NCI-H1436 (cell line): ENCODE measurements at regions not wholly inside any gene's neighbourhood (a gene's known extent, or its start where the extent isn't known, plus 50 kb on each side); places are given as distances from the start of the nearest gene placed in this dataset.

ENCODE experiments used
- DNase-seq: peaks from one replicate; lab custom pipeline; 2025; lab: John Stamatoyannopoulos, UW

DNA sequence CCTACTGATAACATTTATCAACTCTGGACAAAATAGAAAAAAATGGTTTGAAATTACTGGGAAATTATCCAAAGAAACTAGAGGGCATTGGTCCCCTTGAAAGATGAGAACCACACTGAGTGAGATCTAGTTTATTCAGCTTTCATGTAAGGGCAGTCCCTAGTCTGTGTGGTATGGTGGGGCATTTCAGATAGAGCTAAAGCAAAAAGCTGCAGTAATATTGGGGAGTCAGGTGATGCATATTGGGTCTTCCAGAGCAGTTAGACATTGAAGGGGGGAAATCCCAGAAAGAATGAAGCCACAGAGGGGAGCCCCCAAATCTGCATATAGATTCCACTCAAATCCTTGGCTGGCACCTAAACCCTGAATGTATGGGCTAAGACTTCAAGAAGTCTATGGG, 347.7 kb upstream of the POU3F1 start:
- no peak for DNase-seq

DNA sequence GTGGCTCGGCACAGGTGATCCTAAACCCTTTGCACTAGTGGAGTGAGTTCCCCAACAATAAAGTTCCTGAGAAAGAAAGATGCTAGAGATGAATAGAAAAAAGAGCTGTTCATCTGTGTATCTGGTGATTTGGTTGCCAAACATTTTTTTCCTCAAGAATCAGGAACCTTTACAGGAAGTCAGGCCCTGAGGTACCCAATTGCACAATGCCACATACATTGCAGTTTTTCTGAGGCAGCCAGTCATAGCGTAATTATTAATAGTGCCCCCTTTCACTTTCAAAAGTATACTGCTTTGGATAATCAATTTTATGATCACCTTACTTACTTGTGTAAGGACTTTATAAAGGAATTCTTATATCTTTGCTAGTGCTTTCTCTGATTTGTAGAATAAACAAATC, 346.3 kb upstream of the POU3F1 start:
- no peak for DNase-seq

GRCh38 chr1:38381256-38381655, 334.7 kb upstream of the POU3F1 start:
- no peak for DNase-seq

- no peak for DNase-seq
These were observed 330.0 kb upstream of the POU3F1 start for GRCh38 chr1:38376577-38376976.

- no peak for DNase-seq
These were observed 328.4 kb upstream of the POU3F1 start for GRCh38 chr1:38375035-38375434.

DNA sequence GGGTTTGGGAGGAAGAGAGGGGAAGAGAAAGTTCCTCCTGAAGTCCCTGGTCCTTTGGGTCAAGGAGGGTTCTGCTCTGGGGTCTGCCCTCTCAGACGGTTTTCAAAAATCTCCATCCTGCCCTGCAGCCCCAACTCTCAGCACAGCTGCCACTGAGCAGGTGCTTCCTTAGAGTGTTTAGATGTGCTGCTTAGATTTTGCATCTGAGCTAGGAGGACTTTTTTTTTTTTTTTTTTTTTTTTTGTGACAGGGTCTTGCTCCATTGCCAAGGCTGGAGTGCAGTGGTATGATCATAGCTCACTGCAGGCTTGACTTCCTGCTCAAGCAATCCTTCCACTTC, 324.9 kb upstream of the POU3F1 start:
- no peak for DNase-seq

GRCh38 chr1:38370716-38371504, 324.3 kb upstream of the POU3F1 start:
- DNase-seq: no peak

DNA sequence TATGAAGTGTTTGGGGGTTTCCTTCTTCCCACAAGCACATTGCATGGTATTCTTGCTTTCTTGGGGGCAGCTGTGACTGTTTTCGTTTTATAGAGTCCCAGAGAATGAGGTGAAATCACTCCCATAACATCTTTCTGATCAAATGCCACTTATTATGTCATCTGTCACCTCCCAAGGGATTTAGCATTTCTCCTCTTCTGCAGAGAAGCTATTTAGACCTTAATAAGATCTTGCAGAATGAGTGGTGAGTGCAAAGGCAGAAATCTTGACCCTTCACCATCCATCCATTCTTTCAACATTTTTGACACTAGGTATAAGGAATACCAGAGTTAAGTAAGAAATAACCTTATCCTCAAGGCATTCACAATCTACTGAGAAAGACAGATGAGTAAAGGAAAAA, 318.6 kb upstream of the POU3F1 start:
- DNase-seq: no peak

GRCh38 chr1:38361566-38361965, 315.0 kb upstream of the POU3F1 start:
- no peak for DNase-seq

- DNase-seq: no peak
These were observed 314.2 kb upstream of the POU3F1 start for GRCh38 chr1:38360807-38361206.

GRCh38 chr1:38353956-38354355, 307.4 kb upstream of the POU3F1 start:
- DNase-seq: no peak

- DNase-seq: no peak
These were observed 306.3 kb upstream of the POU3F1 start for GRCh38 chr1:38352869-38353268.

GRCh38 chr1:38347446-38348175, 301.0 kb upstream of the POU3F1 start:
- DNase-seq: no peak

DNA sequence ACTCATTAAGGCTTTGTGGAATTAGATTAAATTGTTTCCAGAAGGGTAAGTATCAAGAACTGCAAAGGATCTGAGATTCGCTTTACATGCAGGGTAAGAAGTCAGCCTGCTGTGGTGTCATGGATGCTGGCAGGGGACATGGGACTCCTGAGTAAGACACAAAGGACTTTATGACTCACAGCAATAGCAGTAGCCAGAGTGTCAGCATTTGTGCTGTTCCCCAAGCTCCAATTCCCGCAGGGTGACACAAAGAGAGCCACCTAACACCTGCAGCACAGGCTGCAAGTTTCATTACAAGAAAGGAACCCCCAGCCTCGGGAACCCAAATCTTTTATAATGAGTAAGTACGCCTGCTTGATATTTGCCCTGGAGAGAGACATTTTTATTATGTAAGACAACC, 298.1 kb upstream of the POU3F1 start:
- DNase-seq: no peak

GRCh38 chr1:38341694-38342093, 295.1 kb upstream of the POU3F1 start:
- DNase-seq: no peak

DNA sequence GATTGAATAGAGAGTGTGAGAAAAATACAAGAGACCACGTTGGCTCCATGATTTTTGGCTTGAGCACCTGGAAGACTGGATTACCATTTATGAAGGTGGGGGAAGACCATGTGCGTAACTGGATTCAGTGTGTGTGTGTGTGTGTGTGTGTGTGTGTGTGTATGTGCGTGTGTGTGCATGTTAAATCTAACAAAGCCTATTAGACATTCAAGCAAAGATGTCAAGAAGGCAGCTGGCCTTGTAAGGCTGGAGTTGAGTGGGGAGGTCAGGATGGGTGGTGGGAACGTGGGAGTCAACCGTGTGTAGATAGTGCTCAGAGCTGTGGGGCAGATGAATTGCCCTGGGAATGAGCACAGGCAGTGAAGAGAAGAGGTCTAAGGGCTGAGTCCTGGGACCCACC, 293.8 kb upstream of the POU3F1 start:
- DNase-seq: no peak

DNA sequence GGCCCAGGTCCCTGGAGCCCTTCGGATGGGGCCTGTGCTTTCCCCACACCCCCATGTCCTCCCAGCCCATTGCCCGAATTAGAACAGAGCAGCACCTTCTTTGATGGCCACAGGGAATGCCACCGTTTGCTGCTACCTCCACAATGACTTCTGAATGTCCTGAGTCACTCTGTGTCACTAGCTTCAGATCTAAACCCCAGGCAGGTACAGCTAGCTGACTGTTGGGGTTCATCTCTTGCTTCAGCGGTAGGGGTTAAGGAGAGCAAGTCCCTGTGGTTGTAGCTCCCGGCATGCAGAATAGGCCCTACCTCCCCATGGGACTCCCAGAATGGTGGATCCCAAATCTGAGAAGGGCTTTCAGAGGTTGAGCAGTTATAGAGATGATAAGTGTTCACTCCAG, 291.1 kb upstream of the POU3F1 start:
- DNase-seq: no peak

DNA sequence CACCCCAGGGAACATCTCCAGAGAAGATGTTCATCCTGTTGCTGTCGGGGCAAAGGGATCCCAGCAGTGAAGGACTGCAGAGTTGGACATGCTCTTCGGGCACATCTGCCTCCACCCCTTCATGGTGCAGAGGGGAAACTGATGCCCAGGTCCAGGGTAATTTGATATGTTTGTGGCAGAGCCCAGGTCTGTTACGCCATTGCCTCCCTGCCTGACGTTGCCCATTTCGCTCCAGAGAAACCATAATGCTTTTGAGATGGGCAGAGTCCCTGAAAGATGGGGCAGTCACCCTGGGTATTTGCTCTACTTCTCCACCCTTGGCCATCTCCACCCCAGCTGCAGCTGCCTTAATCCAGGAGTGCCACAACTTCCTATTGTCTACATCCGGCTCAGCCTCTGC, 290.4 kb upstream of the POU3F1 start:
- no peak for DNase-seq

DNA sequence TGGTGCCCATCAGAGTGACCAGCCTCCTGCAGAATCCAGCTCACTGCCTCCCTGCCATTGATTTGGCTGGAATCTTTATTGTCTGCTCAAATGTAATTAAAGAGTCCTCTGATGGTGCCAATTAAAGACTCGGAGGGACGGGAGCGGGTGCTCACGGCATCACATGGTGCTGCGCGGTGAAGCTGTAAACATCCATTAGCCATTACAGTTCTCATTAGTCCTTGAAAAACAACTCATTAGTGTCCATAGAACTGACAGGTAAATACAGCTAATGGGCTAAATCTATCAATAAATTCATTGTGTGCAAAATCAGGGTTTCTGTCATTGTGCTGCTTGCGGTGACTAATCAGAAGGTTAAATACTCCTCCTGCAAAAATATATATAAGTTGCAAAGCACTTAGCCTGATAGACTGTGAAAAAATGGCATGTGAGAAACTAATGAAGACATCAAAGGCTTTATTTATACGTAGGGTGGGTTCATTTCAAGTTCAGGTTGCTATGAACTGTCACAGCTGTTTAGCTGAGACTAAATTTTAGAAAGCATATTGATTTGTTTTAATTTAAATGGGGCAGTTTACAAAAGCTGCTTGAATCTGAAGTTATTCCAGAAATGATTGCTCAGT, 289.8 kb upstream of the POU3F1 start:
- DNase-seq: no peak

DNA sequence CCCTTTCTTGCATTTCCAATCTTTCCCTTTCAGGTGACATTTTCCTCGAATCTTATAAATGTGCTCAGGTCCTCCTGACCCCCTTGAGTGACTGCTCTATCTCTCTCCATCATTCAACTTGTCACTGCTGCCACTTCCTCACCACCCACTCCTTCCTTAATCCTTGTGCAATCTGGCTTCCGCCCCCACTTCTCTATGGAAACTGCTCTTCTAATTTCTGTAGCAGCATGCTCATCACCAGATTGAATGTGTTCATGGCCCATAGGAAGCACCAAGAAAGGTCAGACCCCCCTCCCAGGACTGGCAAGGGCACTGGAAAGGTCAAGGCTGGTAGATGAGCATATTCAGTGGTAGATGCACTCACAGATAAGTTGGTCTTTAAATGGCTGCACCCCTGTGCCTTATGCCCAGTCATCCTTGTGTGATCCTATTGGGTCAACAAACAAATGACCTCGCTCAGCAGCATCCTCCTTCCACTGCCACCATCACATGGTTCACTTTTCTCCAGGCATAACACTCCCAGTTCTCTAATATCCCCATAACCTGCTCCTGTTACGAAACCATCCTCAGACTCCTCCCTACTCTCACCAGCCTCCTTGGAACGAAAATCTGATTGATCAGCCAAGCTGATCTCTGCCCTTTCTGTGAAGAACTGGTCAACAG, 288.5 kb upstream of the POU3F1 start:
- no peak for DNase-seq

GRCh38 chr1:38332649-38333310, 286.2 kb upstream of the POU3F1 start:
- DNase-seq: no peak

DNA sequence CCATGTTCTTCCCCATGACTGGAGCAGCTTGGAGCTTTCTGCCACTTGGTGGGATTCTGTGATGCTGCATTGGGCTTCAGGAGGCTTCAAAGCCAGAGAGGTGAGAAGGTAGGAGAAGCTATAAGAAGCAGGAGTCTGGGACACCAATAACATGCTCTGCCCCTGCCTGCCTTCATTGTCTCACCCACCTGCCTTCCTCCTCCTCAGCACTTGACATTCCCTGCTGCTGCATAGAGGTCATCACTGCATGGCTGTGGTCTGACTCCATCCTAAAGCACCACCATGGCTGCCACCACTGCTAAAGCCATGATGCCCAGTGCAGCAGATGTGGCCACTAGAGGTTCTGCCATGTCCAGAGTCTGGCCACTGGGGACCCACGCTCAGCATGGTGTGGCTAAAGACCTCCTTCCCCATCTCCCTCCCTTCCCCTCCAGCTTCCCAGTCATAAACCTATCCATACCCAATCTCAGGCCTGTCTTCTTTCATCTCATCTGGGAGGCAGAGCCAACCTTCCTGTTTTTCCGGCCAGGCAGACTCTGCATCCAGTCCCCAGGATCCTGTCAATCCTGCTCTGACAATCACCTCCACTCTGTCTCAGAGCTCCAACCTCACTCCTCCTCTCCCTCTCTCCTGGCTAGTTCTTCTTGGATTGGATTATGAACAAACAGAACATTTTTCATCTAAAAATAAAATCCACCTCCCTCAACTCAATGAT, 285.1 kb upstream of the POU3F1 start:
- DNase-seq: no peak
